Neural crest cell (in vitro differentiated cells): ENCODE measurements at regions not wholly inside any gene's neighbourhood (a gene's known extent, or its start where the extent isn't known, plus 50 kb on each side); places are given as distances from the start of the nearest gene placed in this dataset.
"Not testable (repeated sequence)": the region's sequence is repeated elsewhere in the genome, so short reads cannot be mapped to it uniquely, and the experiment has no call there.

ENCODE experiments used
- DNase-seq: peaks from one replicate; pipeline ENCODE4 v3.0.0; 2021; ENCODE audit warnings: low read depth, mixed read lengths, low spot score
- H3K27ac Mint-ChIP-seq: one replicate; pipeline ENCODE4 v1.8.0; 2021; ENCODE audit warnings: mild to moderate bottlenecking, mixed read lengths; ENCODE audit not compliant: unreplicated experiment
- H3K27me3 Mint-ChIP-seq: 2 replicates; pipeline ENCODE4 v1.8.0; 2021; ENCODE audit warnings: low read depth, mild to moderate bottlenecking, mixed read lengths
- H3K36me3 Mint-ChIP-seq: 2 replicates; pipeline ENCODE4 v1.8.0; 2021; ENCODE audit warnings: low read depth, mild to moderate bottlenecking, mixed read lengths
- H3K4me1 Mint-ChIP-seq: 2 replicates; pipeline ENCODE4 v1.8.0; 2021; ENCODE audit warnings: mixed read lengths
- H3K4me3 Mint-ChIP-seq: one replicate; pipeline ENCODE4 v1.8.0; 2021; ENCODE audit warnings: mild to moderate bottlenecking, mixed read lengths
- H3K9me3 Mint-ChIP-seq: 2 replicates; pipeline ENCODE4 v1.8.0; 2021; ENCODE audit warnings: mixed read lengths
- CTCF ChIP-seq: fragments of 200-600 bp; sonication (generic); conservative IDR thresholded peaks from 2 replicates; pipeline ENCODE4 v1.5.0; 2021; ENCODE audit warnings: antibody characterized with exemption, mild to moderate bottlenecking

GRCh38 chr7:77484785-77485184, 52.3 kb upstream of the PTPN12 start:
- no peak for DNase-seq
- H3K9me3 Mint-ChIP-seq, result no peaks in the 10 kb centered on the region
- H3K4me3 Mint-ChIP-seq, result no peak overlapping the region
- no peaks in the 10 kb centered on the region for H3K36me3 Mint-ChIP-seq
- H3K27ac Mint-ChIP-seq, result no peak overlapping the region
- no peak for TF ChIP-seq CTCF
- H3K27me3 Mint-ChIP-seq, result no peaks in the 10 kb centered on the region
- no peaks in the 10 kb centered on the region for H3K4me1 Mint-ChIP-seq

- H3K36me3 Mint-ChIP-seq, result no peaks in the 10 kb centered on the region
- H3K4me1 Mint-ChIP-seq, result peaks cover 5% of the 10 kb centered on the region
- DNase-seq, result no peak
- no peak overlapping the region for H3K27ac Mint-ChIP-seq
- no peak for TF ChIP-seq CTCF
- no peaks in the 10 kb centered on the region for H3K27me3 Mint-ChIP-seq
- no peak overlapping the region for H3K4me3 Mint-ChIP-seq
- no peaks in the 10 kb centered on the region for H3K9me3 Mint-ChIP-seq
Observed at GRCh38 chr7:77482015-77482414, 55.1 kb upstream of the PTPN12 start.

GRCh38 chr7:77481615-77482014, 55.5 kb upstream of the PTPN12 start:
- H3K4me1 Mint-ChIP-seq, result peaks cover 8% of the 10 kb centered on the region
- no peaks in the 10 kb centered on the region for H3K9me3 Mint-ChIP-seq
- no peak overlapping the region for H3K4me3 Mint-ChIP-seq
- no peak for TF ChIP-seq CTCF
- no peaks in the 10 kb centered on the region for H3K27me3 Mint-ChIP-seq
- no peak for DNase-seq
- no peaks in the 10 kb centered on the region for H3K36me3 Mint-ChIP-seq
- H3K27ac Mint-ChIP-seq, result no peak overlapping the region

- H3K27ac Mint-ChIP-seq, H3K4me3 Mint-ChIP-seq, H3K36me3 Mint-ChIP-seq: not testable (repeated sequence)
Observed at GRCh38 chr7:77480102-77480627, 56.9 kb upstream of the PTPN12 start.

GRCh38 chr7:77479536-77480088, 57.5 kb upstream of the PTPN12 start:
- Mint-ChIP-seq H3K9me3 (no peaks in the 10 kb centered on the region), H3K4me3 (no peak overlapping the region), H3K27me3 (no peaks in the 10 kb centered on the region), H3K4me1 (peaks cover 13% of the 10 kb centered on the region), H3K27ac (no peak overlapping the region), H3K36me3 (no peaks in the 10 kb centered on the region)
- no peak for TF ChIP-seq CTCF
- no peak for DNase-seq

More at GRCh38 chr7:77480102-77480627, 56.9 kb upstream of the PTPN12 start:
- not testable (repeated sequence) for H3K9me3 Mint-ChIP-seq, H3K4me1 Mint-ChIP-seq, DNase-seq, H3K27me3 Mint-ChIP-seq

- no peak for DNase-seq
- Mint-ChIP-seq H3K27ac (peak overlapping the region; percentile 7), H3K27me3 (no peaks in the 10 kb centered on the region), H3K4me3 (no peak overlapping the region), H3K4me1 (peaks cover 13% of the 10 kb centered on the region), H3K36me3 (no peaks in the 10 kb centered on the region), H3K9me3 (no peaks in the 10 kb centered on the region)
- TF ChIP-seq CTCF, result no peak
Observed at GRCh38 chr7:77476871-77477270, 60.2 kb upstream of the PTPN12 start.
